Endothelial cell of umbilical vein (primary cell): ENCODE measurements at regions not wholly inside any gene's neighbourhood (a gene's known extent, or its start where the extent isn't known, plus 50 kb on each side); places are given as distances from the start of the nearest gene placed in this dataset.

Experiments
- EZH2 ChIP-seq: IDR thresholded peaks from 2 replicates; pipeline ENCODE4 v1.6.1; 2012; ENCODE audit warnings: borderline replicate concordance, low read depth, mild to moderate bottlenecking, moderate library complexity, low read length, inconsistent platforms; ENCODE audit not compliant: severe bottlenecking
- JUN ChIP-seq: IDR thresholded peaks from 2 replicates; pipeline ENCODE4 v1.6.1; 2011; ENCODE audit warnings: borderline replicate concordance, low read depth; ENCODE audit not compliant: insufficient read length, insufficient read depth
- MAX ChIP-seq: IDR thresholded peaks from 2 replicates; pipeline ENCODE4 v1.6.1; 2011; ENCODE audit not compliant: insufficient read depth, insufficient read length
- MYC ChIP-seq: IDR thresholded peaks from one replicate; pipeline ENCODE4 v1.6.1; 2011; ENCODE audit warnings: mild to moderate bottlenecking, low read depth, low read length
- POLR2A ChIP-seq: IDR thresholded peaks from 2 replicates; pipeline ENCODE4 v1.6.1; 2012; ENCODE audit warnings: low read depth, mild to moderate bottlenecking, control low read depth, low read length
- POLR2AphosphoS5 ChIP-seq: IDR thresholded peaks from 2 replicates; pipeline ENCODE4 v1.6.1; 2012; ENCODE audit warnings: low read depth, mild to moderate bottlenecking, control low read depth, low read length, moderate library complexity; ENCODE audit not compliant: insufficient read depth
- TF ChIP-seq, protein P1 (sequence below), 2 donors: IDR thresholded peaks; 1 replicate in 1 of 2; 2 replicates in 1 of 2; pipeline ENCODE4 v1.5.1; 2011; ENCODE audit warnings: low read length in 2 of 2, mild to moderate bottlenecking in 2 of 2, moderate library complexity in 2 of 2, control low read depth in 1 of 2, inconsistent platforms in 1 of 2, low read depth in 1 of 2; ENCODE audit not compliant: insufficient read depth in 1 of 2; ENCODE audit errors: extremely low read depth in 1 of 2

- TF ChIP-seq, protein P1, sequence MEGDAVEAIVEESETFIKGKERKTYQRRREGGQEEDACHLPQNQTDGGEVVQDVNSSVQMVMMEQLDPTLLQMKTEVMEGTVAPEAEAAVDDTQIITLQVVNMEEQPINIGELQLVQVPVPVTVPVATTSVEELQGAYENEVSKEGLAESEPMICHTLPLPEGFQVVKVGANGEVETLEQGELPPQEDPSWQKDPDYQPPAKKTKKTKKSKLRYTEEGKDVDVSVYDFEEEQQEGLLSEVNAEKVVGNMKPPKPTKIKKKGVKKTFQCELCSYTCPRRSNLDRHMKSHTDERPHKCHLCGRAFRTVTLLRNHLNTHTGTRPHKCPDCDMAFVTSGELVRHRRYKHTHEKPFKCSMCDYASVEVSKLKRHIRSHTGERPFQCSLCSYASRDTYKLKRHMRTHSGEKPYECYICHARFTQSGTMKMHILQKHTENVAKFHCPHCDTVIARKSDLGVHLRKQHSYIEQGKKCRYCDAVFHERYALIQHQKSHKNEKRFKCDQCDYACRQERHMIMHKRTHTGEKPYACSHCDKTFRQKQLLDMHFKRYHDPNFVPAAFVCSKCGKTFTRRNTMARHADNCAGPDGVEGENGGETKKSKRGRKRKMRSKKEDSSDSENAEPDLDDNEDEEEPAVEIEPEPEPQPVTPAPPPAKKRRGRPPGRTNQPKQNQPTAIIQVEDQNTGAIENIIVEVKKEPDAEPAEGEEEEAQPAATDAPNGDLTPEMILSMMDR (IDR thresholded peaks at IDR 0.05; ENCODE audit: extremely low read depth in 1 of 2, insufficient read depth in 1 of 2, low read depth in 1 of 2, low read length in 2 of 2) = no peak
- TF ChIP-seq POLR2A = no peak
- no peak for TF ChIP-seq EZH2
- no peak for TF ChIP-seq POLR2AphosphoS5
- TF ChIP-seq JUN = no peak
- TF ChIP-seq MAX = no peak
- TF ChIP-seq MYC = no peak
Observed at GRCh38 chr18:78309924-78310323, 669.7 kb upstream of the SALL3 start.
